Astrocyte of the spinal cord (primary cell): ENCODE measurements at regions not wholly inside any gene's neighbourhood (a gene's known extent, or its start where the extent isn't known, plus 50 kb on each side); places are given as distances from the start of the nearest gene placed in this dataset.

Experiments
- DNase-seq: peaks from one replicate; pipeline ENCODE4 v3.0.0; 2011; ENCODE audit warnings: low read depth, low spot score
- H3K4me3 ChIP-seq: 2 replicates; pipeline ENCODE4 v1.5.1; 2011; ENCODE audit warnings: low read depth, mild to moderate bottlenecking, low read length, moderate library complexity
- CTCF ChIP-seq: IDR thresholded peaks from 2 replicates; pipeline ENCODE4 v1.5.1; 2012; ENCODE audit warnings: low read depth, mild to moderate bottlenecking, low read length, inconsistent platforms
- in situ Hi-C: cut with HindIII; loops from 2 replicates; pipeline ENCODE4 v1.10.0; 2017; ENCODE audit warnings: low sequenced_read_pairs

GRCh38 chr4:96189761-96190160 is 349.9 kb downstream of the PDHA2 start:
- no peak overlapping the region for H3K4me3 ChIP-seq
- TF ChIP-seq CTCF = no peak
- no peak for DNase-seq
- in situ Hi-C loops = no loop called here

- no peak for TF ChIP-seq CTCF
- no peak for DNase-seq
- no peak overlapping the region for H3K4me3 ChIP-seq
- in situ Hi-C loops = no loop called here
Observed at GRCh38 chr4:96193061-96193460, 353.2 kb downstream of the PDHA2 start.

- peak; percentile 36 for DNase-seq
- in situ Hi-C loops = no loop called here
- H3K4me3 ChIP-seq = no peak overlapping the region
- TF ChIP-seq CTCF = no peak
Observed at GRCh38 chr4:96194993-96195392, 355.1 kb downstream of the PDHA2 start.

- no peak for DNase-seq
- in situ Hi-C loops = no loop called here
Observed at GRCh38 chr4:96205143-96205936, 365.4 kb downstream of the PDHA2 start.

GRCh38 chr4:96227515-96227914 is 387.6 kb downstream of the PDHA2 start:
- no peak overlapping the region for H3K4me3 ChIP-seq
- in situ Hi-C loops = no loop called here
- DNase-seq = no peak
- TF ChIP-seq CTCF = no peak

More at GRCh38 chr4:96205143-96205936, 365.4 kb downstream of the PDHA2 start:
- H3K4me3 ChIP-seq = no peak overlapping the region
- TF ChIP-seq CTCF = no peak

GRCh38 chr4:96228463-96228862 is 388.6 kb downstream of the PDHA2 start:
- no peak for TF ChIP-seq CTCF

More at GRCh38 chr4:96228463-96228862, 388.6 kb downstream of the PDHA2 start:
- no peak overlapping the region for H3K4me3 ChIP-seq
- in situ Hi-C loops = no loop called here
- no peak for DNase-seq
